OCI-LY7 (cell line): ENCODE measurements at regions not wholly inside any gene's neighbourhood (a gene's known extent, or its start where the extent isn't known, plus 50 kb on each side); places are given as distances from the start of the nearest gene placed in this dataset.

Experiments used
- CTCF ChIP-seq: fragments of 200-600 bp; sonication (generic); conservative IDR thresholded peaks from 2 replicates; pipeline ENCODE4 v1.5.1; 2014; ENCODE audit warnings: mild to moderate bottlenecking, antibody characterized with exemption, low read length, moderate library complexity, mixed read lengths
- EZH2phosphoT487 ChIP-seq: fragments of 200-600 bp; sonication (generic); IDR thresholded peaks from 2 replicates; pipeline ENCODE4 v1.6.1; 2018; ENCODE audit warnings: low read depth, borderline replicate concordance, mild to moderate bottlenecking, mixed run types, antibody characterized with exemption, low read length, moderate library complexity, mixed read lengths

GRCh38 chr12:89846473-89847055 is 137.9 kb upstream of the ATP2B1 start:
- TF ChIP-seq CTCF (no peak), EZH2phosphoT487 (no peak)
